HL-60 (cell line): ENCODE measurements at regions not wholly inside any gene's neighbourhood (a gene's known extent, or its start where the extent isn't known, plus 50 kb on each side); places are given as distances from the start of the nearest gene placed in this dataset.

ENCODE experiments used
- DNase-seq, 2 experiments: peaks; one replicate each; pipeline ENCODE4 v3.0.0-alpha.2; 2010 to 2020; ENCODE audit warnings: low read depth in 1 of 2, low spot score in 1 of 2
- H3K27ac ChIP-seq: fragments of 250-450 bp; sonication (Bioruptor Pico); replicated peaks from 2 replicates; pipeline ENCODE4 v1.5.1; 2020; ENCODE audit warnings: mild to moderate bottlenecking, moderate library complexity
- H3K27me3 ChIP-seq: fragments of 250-450 bp; sonication (Bioruptor Pico); 2 replicates; pipeline ENCODE4 v1.5.1; 2021; ENCODE audit warnings: mild to moderate bottlenecking, moderate library complexity; ENCODE audit not compliant: insufficient read depth, poor library complexity, severe bottlenecking
- H3K4me3 ChIP-seq: replicated peaks from 2 replicates; pipeline ENCODE4 v1.5.1; 2011; ENCODE audit warnings: mild to moderate bottlenecking, control low read depth, low read length; ENCODE audit not compliant: insufficient read depth
- GABPA ChIP-seq: IDR thresholded peaks from 2 replicates; pipeline ENCODE4 v1.6.1; 2012; ENCODE audit warnings: low read depth
- POLR2AphosphoS5 ChIP-seq: IDR thresholded peaks from 2 replicates; pipeline ENCODE4 v1.6.1; 2012; ENCODE audit warnings: low read depth
- REST ChIP-seq: IDR thresholded peaks from 2 replicates; pipeline ENCODE4 v1.6.1; 2012; ENCODE audit warnings: low read depth; ENCODE audit not compliant: insufficient replicate concordance
- SPI1 ChIP-seq: IDR thresholded peaks from 2 replicates; pipeline ENCODE4 v1.6.1; 2012; ENCODE audit warnings: low read depth, mild to moderate bottlenecking, borderline replicate concordance
- TF ChIP-seq, protein P1 (sequence below): IDR thresholded peaks from one replicate; pipeline ENCODE4 v1.5.1; 2011; ENCODE audit warnings: low read length, control low read depth, inconsistent platforms; ENCODE audit not compliant: insufficient read depth

DNA sequence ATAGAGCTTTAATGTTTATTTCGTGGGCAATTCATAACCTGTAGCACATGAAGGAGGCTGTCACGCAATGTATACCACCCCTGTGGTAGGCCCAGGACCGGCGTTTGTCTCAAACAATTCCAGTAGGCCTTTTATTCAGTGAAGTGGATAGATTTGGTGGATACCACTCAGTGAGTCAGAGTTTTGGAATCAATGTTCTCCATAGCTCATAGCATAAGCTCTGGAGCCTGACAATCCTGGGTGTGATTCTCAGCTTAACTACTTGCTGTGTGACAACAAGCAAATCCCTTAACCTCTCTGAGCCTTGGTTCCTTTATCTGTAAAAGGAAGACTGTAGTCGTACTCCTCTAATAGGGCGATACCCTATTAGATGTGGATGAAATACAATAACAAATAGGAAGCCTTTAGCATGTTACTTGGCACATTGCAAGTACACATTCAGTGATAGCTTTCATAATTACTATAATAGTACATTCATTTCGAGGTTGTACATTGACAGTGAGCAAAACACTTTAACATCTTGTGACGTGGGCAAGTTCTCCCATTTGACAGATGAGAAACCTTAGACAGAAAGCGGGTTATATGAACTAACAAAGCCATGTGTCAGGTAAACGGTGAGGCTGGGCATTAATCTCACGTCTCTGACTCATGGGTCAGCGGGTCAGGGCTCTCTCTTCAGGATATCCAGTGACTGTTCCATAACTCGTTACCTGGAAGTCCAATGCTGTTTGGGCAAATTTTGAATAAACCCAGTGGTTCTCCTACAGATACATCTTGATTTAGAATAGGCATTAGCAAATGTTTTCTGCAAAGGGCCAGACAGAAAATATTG lies 130.8 kb downstream of the C9orf152 start:
- Histone ChIP-seq H3K27me3 (no peaks in the 10 kb centered on the region), H3K4me3 (no peak overlapping the region), H3K27ac (no peak overlapping the region)
- no peak for DNase-seq
- TF ChIP-seq, protein P1, sequence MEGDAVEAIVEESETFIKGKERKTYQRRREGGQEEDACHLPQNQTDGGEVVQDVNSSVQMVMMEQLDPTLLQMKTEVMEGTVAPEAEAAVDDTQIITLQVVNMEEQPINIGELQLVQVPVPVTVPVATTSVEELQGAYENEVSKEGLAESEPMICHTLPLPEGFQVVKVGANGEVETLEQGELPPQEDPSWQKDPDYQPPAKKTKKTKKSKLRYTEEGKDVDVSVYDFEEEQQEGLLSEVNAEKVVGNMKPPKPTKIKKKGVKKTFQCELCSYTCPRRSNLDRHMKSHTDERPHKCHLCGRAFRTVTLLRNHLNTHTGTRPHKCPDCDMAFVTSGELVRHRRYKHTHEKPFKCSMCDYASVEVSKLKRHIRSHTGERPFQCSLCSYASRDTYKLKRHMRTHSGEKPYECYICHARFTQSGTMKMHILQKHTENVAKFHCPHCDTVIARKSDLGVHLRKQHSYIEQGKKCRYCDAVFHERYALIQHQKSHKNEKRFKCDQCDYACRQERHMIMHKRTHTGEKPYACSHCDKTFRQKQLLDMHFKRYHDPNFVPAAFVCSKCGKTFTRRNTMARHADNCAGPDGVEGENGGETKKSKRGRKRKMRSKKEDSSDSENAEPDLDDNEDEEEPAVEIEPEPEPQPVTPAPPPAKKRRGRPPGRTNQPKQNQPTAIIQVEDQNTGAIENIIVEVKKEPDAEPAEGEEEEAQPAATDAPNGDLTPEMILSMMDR = no peak
- TF ChIP-seq GABPA (no peak), REST (no peak), SPI1 (no peak), POLR2AphosphoS5 (no peak)

DNA sequence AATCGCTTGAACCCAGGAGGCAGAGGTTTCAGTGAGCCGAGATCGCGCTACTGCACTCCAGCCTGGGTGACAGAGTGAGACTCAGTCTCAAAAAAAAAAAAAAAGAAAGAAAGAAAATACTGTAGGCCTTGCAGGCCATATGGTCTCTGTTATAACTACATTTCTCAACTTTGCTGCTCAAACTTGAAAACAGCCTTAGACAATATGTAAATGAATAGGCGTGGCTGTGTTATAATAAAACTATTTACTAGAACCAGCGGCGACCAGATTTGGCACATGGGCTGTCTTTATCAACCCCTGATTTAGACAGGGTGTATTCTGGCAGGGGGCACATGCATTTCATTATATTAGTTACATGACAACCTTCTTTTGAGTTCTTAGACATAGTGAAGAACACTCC lies 130.0 kb downstream of the C9orf152 start:
- H3K4me3 ChIP-seq = no peak overlapping the region
- no peak overlapping the region for H3K27ac ChIP-seq
- no peak for DNase-seq
- H3K27me3 ChIP-seq = no peaks in the 10 kb centered on the region
- TF ChIP-seq GABPA = no peak
- TF ChIP-seq, protein P1 = no peak
- no peak for TF ChIP-seq POLR2AphosphoS5

DNA sequence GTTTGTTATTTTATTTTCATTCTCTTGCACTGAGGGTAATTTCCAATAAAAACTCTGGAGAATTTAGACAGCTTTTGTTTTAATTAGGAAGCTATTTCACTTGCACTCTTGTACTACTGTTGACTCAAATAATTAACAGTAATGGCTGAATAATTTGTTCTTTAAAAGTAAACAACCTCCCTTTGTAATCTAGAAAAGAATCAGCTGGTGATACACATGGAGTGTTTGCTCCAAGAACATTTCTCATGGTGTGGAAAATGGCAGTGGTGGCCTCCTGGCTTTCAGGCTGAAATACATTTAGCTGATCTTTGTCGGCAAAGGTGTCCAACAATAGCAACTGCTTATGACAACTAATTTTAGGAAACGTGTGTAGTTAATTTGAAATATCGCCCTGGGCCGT lies 129.4 kb downstream of the C9orf152 start:
- TF ChIP-seq, protein P1 = no peak
- TF ChIP-seq REST = no peak
- no peak for TF ChIP-seq SPI1
- no peak for TF ChIP-seq GABPA
- no peak for TF ChIP-seq POLR2AphosphoS5
- no peak overlapping the region for H3K27ac ChIP-seq
- no peak overlapping the region for H3K4me3 ChIP-seq
- DNase-seq = no peak
- H3K27me3 ChIP-seq = no peaks in the 10 kb centered on the region

GRCh38 chr9:110081395-110081794 lies 126.6 kb downstream of the C9orf152 start:
- DNase-seq = no peak
- Histone ChIP-seq H3K4me3 (no peak overlapping the region), H3K27me3 (no peaks in the 10 kb centered on the region), H3K27ac (no peak overlapping the region)
- no peak for TF ChIP-seq GABPA
- no peak for TF ChIP-seq REST
- TF ChIP-seq, protein P1 = no peak
